ENCODE measurements at regions not wholly inside any gene's neighbourhood (a gene's known extent, or its start where the extent isn't known, plus 50 kb on each side); places are given as distances from the start of the nearest gene placed in this dataset.

- Histone ChIP-seq H3K27me3 (ENCODE audit: control insufficient read depth, extremely low read depth, insufficient read depth, low read length) (no peaks in the 10 kb centered on the region), H3K9ac (ENCODE audit: control insufficient read depth, extremely low read depth, insufficient read depth, low read length) (no peak overlapping the region), H3K9me3 (ENCODE audit: control insufficient read depth, low read depth, low read length) (no peaks in the 10 kb centered on the region), H3K4me1 (ENCODE audit: control insufficient read depth, extremely low read depth, insufficient read depth, low read length) (no peaks in the 10 kb centered on the region), H4K20me1 (ENCODE audit: control insufficient read depth, extremely low read depth, insufficient read depth, low read length) (no peaks in the 10 kb centered on the region), H3K36me3 (ENCODE audit: control insufficient read depth in 2 of 2, extremely low read depth in 1 of 2, insufficient read depth in 2 of 2, low read length in 2 of 2) (no peaks in the 10 kb centered on the region), H3K27ac (ENCODE audit: control insufficient read depth, insufficient read depth, low read length) (no peak overlapping the region), H3K79me2 (ENCODE audit: control insufficient read depth, insufficient read depth, low read length) (no peaks in the 10 kb centered on the region), H3K9me1 (ENCODE audit: control insufficient read depth, extremely low read depth, insufficient read depth, low read length) (no peaks in the 10 kb centered on the region), H3K4me3 (ENCODE audit: control insufficient read depth in 2 of 3, extremely low read depth in 1 of 3, insufficient read depth in 2 of 3, low read depth in 1 of 3, low read length in 3 of 3) (no peak overlapping the region), H3K4me2 (ENCODE audit: control insufficient read depth, extremely low read depth, insufficient read depth, low read depth, low read length) (no peak overlapping the region), H2AFZ (ENCODE audit: control insufficient read depth, low read length) (no peak overlapping the region)
- dilution Hi-C loops (cut with MboI; ENCODE audit: extremely low pct_ligation_motif_present, low sequenced_read_pairs): no loop called here
- FAIRE-seq: no peak
- TF ChIP-seq EZH2 (IDR thresholded peaks at IDR 0.05; ENCODE audit: low read length) (no peak), CTCF (optimal IDR thresholded peaks at IDR 0.05 in 1 of 3, IDR thresholded peaks at IDR 0.05 in 1 of 3, conservative IDR thresholded peaks at IDR 0.05 in 1 of 3; ENCODE audit: extremely low read depth in 1 of 3, insufficient read depth in 2 of 3, low read length in 3 of 3) (no peak)
- DNase-seq (ENCODE audit: low read depth, low spot score): no peak
These were observed 225.6 kb upstream of the SATB1 start for GRCh38 chr3:18650731-18651130.

GRCh38 chr3:18649666-18650363, 224.7 kb upstream of the SATB1 start:
- TF ChIP-seq EZH2 (IDR thresholded peaks at IDR 0.05; ENCODE audit: low read length): no peak
- dilution Hi-C loops (cut with MboI; ENCODE audit: extremely low pct_ligation_motif_present, low sequenced_read_pairs): no loop called here

More at GRCh38 chr3:18649666-18650363, 224.7 kb upstream of the SATB1 start:
- H3K4me1 ChIP-seq (ENCODE audit: control insufficient read depth, extremely low read depth, insufficient read depth, low read length): no peaks in the 10 kb centered on the region
- H3K79me2 ChIP-seq (ENCODE audit: control insufficient read depth, insufficient read depth, low read length): no peaks in the 10 kb centered on the region
- no peak overlapping the region for H3K4me2 ChIP-seq (ENCODE audit: control insufficient read depth, extremely low read depth, insufficient read depth, low read depth, low read length)
- H3K9ac ChIP-seq (ENCODE audit: control insufficient read depth, extremely low read depth, insufficient read depth, low read length): no peak overlapping the region
- H3K9me1 ChIP-seq (ENCODE audit: control insufficient read depth, extremely low read depth, insufficient read depth, low read length): no peaks in the 10 kb centered on the region
- no peaks in the 10 kb centered on the region for H4K20me1 ChIP-seq (ENCODE audit: control insufficient read depth, extremely low read depth, insufficient read depth, low read length)
- H3K9me3 ChIP-seq (ENCODE audit: control insufficient read depth, low read depth, low read length): no peaks in the 10 kb centered on the region
- H2AFZ ChIP-seq (ENCODE audit: control insufficient read depth, low read length): no peak overlapping the region
- FAIRE-seq: no peak
- H3K4me3 ChIP-seq (ENCODE audit: control insufficient read depth in 2 of 3, extremely low read depth in 1 of 3, insufficient read depth in 2 of 3, low read depth in 1 of 3, low read length in 3 of 3): no peak overlapping the region
- no peak overlapping the region for H3K27ac ChIP-seq (ENCODE audit: control insufficient read depth, insufficient read depth, low read length)
- no peak for DNase-seq (ENCODE audit: low read depth, low spot score)
- no peaks in the 10 kb centered on the region for H3K36me3 ChIP-seq (ENCODE audit: control insufficient read depth in 2 of 2, extremely low read depth in 1 of 2, insufficient read depth in 2 of 2, low read length in 2 of 2)
- H3K27me3 ChIP-seq (ENCODE audit: control insufficient read depth, extremely low read depth, insufficient read depth, low read length): no peaks in the 10 kb centered on the region

Measured in keratinocyte (primary cell).